EL (cell line): ENCODE measurements at regions not wholly inside any gene's neighbourhood (a gene's known extent, or its start where the extent isn't known, plus 50 kb on each side); places are given as distances from the start of the nearest gene placed in this dataset.
"Not testable (repeated sequence)": the region's sequence is repeated elsewhere in the genome, so short reads cannot be mapped to it uniquely, and the experiment has no call there.

Experiments used
- DNase-seq: peaks from one replicate; pipeline ENCODE4 v3.0.0-alpha.2; 2016

DNA sequence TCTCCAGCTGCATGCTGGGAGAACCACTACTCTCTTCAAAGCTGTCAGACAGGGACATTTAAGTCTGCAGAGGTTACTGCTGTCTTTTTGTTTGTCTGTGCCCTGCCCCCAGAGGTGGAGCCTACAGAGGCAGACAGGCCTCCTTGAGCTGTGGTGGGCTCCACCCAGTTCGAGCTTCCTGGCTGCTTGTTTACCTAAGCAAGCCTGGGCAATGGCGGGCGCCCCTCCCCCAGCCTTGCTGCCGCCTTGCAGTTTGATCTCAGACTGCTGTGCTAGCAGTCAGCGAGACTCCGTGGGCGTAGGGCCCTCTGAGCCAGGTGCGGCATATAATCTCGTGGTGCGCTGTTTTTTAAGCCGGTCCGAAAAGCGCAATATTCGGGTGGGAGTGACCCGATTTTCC is 215.0 kb downstream of the STIM2 start:
- not testable (repeated sequence) for DNase-seq

DNA sequence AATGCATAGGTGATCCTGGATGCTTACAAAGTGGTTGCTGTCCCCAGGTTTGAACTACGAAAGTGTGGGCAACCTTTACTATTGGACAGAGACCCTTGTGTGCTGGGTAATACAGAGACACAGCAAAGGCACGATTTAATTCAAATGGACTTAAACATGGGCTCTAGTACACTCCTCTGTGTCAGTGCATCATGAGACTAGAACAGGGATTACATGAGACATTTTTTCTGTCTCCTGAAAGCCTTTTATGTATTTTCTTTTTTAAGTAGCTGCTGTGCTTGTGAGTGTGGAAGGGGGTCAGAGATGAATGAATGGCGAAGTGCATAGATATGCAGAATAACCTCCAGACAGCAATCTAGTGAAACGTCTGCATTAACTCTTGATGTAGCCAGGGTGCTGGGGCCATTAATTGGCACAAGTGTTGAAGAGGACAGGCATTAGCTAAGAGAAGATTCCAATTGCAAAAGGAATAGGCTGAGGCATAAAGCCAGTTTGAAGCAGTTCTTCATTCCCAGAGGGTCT is 218.4 kb downstream of the STIM2 start:
- DNase-seq, result no peak

DNA sequence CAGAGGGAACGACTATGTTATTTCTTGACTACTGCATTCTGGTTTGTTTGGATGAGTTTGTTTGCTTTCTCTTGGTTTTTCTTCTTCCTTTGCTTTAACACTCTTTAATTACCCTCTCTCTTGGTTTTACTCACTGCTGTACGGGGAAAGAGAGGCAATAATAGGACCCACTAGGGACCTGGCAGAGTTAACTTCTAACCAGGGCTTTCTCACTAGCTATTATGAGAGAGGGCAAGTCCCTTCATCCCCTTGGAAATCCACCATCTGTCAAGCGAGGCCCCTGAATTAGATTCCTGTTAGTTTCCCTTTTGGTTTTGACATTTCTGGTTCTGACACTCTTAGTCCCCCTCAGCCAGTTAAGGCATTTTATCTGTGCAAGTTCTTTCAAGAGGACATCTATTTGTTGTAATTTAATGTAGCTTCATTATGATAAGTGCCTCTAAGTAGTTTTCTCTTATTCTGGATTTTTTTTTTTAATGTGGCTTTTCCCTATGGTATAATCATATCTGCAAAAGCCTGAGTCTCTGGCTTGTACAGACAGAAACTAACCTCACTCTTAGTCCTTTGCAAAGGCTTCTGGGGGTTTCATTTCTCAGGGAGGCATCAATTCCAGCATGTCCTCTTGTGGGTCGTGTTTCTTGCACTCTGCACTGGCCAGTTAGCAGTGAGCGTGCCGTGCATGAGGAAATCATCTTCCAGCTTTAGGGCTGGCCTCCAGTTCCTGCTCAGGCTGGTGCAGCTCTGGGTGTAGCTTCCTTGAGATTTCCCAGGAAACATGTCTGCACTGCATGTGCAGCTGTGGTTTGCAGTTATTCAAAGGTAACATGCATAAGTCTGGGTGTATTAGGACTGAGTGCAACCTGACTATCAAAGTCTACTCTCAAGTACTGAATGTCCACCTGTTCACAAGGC is 221.3 kb downstream of the STIM2 start:
- no peak for DNase-seq

DNA sequence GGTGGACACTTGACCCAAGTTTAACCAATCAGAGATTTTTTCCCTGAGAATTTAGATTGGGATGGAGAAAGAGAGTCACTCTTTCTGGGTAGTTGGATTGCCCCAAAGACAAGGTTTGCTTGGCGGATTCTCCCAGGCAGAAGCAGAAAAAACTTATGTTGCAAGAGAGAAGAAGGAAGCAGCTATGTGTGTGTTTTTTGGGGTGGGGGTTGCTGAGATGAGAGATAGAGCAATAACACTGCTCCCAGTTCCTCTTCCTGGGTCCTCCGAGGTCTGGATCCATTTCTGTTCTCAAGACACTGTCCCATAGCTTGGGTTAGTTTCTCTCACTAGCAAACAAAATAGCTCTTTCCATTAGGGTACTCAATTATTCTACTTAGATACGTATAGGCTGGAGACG is 222.1 kb downstream of the STIM2 start:
- DNase-seq, result no peak

DNA sequence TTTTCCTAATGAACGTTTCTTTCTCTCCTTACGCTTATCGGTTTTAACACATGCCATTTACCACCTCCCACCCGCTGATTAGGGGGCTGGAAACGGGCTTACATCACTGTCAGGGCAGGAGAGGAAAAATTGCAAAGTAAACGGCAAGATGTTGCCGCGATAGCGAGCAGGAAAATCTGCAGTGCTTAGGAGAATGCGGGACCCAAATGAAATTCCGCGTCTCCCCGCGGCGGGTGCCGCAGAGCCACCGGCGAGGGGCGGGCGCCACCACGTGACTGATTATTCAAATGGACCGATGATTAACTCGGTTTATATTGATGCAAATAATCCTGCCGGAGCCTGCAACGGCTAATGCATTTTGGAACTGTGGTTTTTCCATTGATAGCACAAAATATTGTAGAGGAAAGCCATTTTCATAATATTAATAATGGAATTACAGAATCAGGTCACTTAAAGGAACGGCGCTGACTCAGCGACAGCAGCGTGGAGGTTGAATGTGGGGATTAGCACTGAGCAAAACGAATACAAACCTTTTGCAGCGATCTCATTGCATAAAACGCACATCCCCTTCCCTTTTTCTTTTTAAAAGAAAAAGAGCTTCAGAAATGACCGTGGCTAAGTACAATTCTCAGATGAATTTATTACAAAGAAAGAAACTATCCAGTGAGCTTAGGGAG is 224.2 kb downstream of the STIM2 start:
- peak; percentile 34 for DNase-seq

DNA sequence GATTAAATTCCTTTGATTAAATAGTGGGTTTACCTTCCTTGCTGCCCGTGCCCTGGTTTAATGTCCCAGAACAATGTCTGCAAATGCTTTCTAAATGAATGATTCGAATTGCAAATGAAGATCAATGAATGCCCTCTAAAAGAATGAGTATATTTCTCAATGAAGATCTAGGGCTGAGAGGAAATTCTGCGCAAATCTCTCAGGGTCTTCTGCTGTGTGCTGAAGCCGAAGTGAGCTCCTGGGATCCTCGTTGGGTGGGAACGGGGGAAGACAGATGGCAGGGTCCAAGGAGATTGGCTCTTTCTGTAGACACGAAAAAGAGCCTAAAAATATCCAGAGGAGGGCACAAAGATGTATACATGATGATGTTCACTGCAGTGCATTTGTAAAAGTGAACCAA is 224.8 kb downstream of the STIM2 start:
- no peak for DNase-seq

DNA sequence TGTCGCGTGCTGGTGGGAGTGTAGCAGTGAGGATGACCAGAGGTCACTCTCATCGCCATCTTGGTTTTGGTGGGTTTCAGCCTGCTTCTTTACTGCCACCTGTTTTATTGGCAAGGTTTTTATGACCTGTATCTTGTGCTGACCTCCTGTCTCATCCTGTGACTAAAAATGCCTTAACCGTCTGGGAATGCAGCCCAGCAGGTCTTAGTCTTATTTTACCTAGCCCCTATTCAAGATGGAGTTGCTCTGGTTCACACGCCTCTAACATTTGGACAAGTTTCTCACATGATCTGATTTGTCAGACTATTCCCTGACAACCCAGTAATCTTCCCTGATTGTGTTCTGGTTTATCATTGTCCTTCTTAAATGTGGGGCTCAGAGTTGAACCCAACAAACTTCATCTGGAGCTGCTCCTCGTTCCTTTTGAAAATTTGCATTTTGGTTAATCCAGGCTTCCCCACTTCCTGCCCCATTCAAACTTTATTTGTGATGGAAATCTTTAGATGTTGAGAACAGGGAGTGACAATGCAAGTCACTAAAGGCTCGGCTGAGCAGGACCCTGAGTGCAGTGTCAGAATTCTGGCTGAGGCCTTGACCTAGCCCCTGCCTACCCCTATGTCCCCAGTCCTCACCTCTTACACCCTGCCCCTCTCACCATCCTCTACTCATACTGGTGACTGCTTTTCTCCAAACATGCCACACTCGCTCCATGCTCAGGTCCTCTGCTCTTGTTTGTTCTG is 226.8 kb downstream of the STIM2 start:
- DNase-seq, result no peak

DNA sequence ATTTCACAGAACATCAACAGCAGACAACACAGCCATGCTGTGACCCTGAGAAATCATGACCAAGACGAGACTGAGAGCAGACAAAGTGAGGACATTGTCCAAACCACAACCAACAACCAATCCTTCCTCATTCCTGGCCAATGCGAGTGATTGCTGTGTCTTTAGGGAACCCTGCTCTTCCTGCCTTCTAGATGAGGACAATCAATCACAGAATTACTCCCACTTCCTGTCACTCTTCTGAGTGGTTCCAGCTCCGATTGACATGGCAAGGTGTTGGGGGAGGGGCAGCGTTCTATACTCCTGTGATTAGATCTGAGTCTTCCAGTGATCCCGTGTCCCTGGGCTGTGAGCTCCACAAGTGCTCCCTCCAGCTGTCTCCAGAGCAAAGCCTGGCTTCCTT is 227.8 kb downstream of the STIM2 start:
- DNase-seq, result no peak

DNA sequence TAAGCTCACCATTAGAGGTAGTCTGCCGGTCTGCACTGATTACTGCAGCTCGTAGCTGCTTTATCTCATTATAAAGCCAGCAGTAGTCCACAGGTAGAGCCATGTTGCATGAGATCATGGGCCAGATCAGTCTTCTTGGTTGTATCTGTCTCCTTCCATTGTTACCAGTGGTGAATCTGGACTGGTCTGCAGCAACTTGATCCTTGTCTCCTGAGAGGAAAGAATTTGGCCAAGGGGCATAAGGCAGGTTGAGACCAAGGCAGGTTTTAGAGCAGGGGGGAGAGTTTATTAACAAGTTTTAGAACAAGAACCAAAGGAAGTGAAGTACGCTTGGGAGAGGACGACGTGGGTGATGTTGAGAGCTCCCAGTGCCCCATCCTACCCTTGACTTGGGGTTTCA is 228.5 kb downstream of the STIM2 start:
- no peak for DNase-seq

DNA sequence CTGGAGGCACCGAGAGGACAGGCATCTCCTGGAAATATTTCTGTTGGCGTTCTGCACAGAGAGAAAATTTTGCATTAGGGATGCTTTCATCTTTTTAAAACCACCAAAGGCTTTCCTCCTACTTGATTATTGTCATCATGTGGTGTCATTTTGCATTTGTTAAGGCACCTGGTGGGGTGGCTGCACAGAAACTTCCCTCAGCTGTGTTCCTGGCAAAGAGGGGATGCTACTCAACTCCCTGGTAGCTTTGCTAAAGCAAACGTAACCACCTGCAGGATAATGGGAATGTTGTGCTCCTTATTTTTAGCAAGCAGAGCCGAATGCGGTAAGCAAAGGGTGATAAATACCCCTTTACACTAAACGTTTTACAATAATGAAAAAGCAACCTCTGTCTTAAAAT is 229.8 kb downstream of the STIM2 start:
- DNase-seq, result no peak

DNA sequence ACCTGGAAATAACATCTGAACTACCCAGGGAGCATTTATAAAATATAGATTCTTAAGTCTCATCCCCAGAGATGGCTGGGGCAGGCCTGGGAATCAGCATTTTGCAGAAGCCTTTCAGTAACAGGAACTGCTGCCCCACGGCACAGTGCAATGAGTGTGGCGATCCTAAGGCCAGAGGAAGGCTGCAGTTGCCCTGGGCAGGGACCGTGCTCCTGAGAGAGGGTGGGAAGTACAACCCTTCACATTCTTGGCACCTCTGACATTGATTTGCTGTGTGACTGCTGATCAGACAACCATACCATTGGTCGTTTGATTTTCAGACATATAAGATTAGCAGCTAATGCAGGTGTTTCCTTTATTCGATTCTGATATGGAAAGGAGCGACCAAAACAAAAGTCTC is 233.6 kb downstream of the STIM2 start:
- no peak for DNase-seq

DNA sequence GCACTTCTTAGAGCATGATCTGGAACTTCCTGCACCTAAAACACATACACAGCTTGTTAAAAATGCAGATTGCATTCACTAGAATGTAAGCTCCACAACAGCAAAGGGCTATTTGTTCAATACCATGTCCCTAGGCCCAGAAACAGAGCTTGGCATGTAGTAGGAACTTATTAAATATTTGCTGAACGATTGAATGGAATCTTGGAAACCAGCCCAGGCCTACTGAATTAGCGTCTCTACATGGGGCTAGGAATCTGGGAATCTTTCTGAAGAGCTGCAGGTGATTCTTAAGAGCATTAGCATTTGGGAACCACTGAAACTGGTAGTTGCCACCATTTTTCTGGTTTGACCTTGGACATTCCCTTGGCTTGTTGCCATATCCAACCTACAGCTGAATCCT is 234.1 kb downstream of the STIM2 start:
- DNase-seq, result peak; percentile 6

DNA sequence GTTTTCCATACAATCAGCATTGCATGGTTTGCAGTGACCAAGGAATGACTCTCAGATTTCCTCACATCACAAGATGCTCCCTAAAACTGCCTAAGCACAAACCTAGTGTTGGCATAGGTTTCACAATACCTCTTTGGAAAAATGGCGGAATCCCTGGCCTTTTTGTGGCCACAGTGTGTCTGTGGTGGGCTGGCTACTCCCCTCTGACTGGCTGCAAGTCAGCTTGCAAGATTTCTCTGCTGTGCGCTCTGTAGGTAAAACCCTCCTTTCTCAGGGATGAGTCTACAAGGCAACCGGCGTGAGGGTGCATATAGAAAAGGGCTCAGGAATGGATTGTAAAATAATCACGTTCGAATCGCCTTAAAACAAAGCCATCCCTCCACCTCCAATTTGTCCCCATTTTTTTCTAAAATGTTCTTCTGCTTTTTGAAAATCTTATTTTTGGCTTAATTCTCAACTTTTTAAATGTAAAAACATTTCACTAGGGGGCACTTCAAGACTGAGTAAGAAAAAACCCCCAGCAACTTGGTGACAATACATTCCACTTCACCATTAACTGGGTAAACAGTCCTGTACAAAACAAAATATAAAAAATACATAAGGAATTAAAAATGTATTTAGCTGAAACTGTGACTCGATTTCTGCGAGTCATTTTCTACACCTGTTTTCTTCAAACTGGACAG is 235.6 kb downstream of the STIM2 start:
- no peak for DNase-seq

DNA sequence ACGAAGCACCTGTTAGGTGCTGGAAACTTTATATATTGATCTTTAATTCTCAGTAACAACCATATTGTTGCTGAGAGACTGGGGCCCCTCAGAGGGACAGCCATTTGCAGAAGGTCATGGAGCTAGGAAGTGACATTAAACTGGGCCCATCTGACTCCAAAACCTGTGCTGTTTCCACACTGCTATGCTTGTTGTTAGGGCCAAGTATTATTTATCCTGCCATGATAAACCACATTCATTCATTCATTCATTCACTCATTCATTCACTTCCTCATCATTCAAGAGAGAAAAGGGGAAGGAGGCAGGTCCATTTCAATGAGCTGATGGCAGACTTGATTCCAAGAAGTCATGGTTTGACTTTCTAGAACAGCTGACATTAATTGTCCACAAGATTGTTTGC is 237.4 kb downstream of the STIM2 start:
- DNase-seq, result no peak

DNA sequence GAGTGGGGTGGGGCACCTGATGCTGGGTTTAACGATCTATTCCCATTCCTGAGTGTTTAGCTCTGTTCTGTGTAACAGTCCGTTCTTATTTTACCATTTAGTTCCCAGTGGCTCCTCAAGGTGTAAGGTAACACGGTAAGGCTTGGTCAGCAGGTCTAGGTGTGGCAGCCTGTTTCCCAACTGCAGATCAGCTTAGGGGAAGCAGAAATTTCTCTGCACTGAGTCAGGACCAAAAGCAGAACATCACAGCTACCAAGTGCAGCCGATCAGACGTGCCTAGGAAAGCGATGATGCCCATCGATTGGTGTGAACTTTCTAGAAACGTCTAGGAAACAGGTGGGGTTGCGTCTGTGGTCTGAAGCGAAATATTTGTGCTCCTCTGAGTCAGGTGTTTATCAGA is 240.1 kb downstream of the STIM2 start:
- no peak for DNase-seq

DNA sequence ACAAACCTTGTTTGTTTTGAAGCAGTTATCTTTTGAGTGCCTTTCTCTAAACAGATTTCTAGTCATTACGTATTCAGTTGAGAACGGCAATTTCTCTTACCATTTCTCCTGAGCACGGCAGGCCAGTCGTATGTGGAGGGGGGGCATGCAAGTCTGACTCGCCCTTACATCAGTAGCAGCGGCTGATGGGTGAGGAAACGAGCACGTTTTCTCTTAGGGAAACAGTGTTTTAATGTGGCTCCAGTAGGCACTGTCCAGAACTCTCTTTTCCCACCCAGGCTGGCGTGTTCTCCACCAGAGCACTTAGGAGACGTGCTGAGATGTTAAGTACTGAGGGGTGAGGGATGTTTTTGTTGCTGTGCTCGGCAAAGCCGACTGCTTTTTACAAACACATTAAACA is 240.5 kb downstream of the STIM2 start:
- DNase-seq, result no peak

DNA sequence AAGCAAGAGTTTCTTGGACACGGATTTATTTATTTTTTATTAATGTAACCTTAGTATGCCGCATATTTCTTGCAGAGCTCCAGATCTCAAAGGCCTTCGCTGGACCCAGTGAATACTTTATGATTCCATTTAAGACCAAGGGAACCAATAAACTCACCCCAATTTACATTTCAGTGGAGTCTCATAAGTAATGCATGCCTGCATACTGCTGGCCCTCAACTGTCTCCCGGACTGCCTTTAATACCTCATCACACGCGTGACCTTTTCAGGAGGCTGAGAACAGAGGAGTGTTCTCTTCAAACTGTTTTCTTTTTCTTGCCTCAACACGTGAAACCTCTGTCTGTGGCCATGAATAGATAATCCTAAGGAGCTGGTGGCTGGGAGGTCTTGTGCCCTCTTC is 240.9 kb downstream of the STIM2 start:
- DNase-seq, result no peak

DNA sequence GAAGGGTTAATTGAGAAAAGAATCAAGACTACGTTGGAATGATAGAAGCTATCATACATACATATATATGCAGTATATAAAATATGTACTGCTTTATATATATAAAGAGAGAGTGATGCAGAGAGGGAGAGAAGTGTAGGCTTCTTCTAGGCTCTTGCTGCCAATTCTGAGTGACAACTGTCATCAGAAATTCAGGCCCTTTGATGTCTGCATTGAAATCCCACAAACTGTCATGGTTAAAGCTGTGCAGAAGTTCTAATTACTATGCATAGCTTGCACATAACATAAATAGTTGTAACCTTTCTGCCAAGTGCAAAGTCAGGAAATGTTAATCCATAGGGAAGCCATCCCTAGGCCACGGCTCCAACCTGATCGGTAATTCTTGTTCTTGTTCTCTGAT is 251.0 kb downstream of the STIM2 start:
- no peak for DNase-seq

DNA sequence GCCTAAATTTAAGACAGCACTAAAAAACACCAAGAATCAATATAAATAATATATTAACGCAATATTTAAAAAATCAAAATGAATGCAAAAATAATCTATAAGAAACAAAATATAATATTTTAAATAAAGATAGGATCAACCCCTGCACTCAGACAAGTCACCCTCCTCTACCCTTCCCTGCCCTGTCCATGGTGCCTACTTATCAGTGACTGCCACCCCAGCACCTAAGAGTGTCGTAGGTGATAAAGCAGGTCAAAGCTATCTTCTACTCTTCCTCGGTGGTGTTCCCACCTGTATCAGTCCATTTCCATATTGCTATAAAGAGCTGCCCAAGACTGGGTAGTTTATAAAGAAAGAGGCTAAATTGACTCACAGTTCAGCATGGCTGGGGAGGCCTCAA is 251.9 kb downstream of the STIM2 start:
- DNase-seq, result no peak

DNA sequence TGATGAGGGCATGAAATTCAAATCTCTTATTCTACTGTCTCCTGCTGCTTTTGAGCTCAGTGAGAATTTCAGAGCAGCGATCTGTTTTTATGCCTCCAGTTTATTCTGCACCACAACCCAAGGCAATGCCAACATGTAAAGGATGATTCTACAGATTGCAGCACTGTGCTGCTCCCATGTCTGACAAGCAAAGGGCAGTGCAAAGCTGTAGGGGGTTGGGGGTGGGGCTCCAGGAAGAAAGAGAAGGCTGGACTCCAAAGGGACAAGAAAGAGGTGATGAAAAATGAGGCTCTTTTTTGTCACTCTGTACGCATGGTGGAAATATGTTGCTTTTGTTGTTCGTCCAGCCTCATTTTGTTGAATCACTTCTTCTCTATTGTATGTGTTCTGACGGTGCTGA is 254.6 kb downstream of the STIM2 start:
- DNase-seq, result no peak

DNA sequence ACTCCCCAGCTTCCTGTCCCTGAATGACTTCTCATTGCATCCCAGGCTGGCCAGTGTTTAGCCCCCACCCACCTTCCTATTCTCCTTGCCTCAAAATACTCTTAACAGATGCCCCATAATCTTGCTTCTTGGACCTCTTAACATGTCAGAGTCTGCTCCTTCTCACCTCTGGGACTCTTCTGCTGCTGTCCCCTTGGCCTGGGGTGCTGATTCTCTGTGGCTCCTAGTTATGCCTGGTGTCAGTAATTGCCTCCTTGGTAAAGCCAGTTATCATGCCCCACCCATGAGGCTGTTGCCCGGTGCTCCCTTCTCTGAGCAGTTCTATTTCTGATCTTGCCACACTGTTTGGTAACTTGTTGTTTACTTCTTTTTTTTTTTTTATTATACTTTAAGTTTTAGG is 256.8 kb downstream of the STIM2 start:
- DNase-seq, result no peak

DNA sequence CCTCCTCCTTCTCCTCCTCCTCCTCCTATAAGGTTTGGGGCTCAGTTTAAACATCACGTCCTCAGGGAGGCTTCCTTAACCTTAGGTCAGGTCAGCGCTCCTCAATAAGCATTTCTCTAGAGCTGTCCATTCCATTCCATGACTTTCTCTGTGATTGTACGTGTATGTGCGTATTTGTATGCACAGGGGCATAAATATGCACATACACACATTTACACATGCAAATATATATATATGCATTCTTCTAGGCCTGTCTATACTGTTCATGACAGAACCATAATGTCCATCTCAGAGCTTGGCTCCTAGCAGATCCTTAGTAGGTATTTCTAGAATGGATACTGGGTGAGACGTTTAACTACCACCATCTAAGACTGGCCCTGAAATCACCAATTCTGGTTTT is 258.6 kb downstream of the STIM2 start:
- no peak for DNase-seq

DNA sequence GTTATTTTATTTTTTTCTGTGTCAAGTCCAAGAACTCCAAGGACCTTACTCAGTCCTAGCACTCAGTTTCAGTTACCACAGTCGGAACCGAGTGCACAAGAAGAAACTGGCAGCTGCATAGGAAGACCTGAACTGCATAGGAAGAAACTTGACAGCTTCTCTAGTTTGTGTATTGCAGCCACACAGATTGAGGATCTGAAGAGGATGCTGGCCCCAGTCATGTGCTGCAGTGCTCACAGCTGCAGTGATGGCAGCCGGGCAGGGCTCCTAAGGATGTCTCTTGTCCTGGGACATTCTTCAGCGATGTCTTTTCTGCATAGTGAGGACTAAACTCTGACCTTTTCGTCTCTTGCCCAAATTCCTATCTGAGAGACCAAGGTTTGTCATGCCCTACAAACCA is 261.2 kb downstream of the STIM2 start:
- no peak for DNase-seq
